ENCODE measurements at regions not wholly inside any gene's neighbourhood (a gene's known extent, or its start where the extent isn't known, plus 50 kb on each side); places are given as distances from the start of the nearest gene placed in this dataset.

- no peak for TF ChIP-seq CTCF (conservative IDR thresholded peaks at IDR 0.05; ENCODE audit: low read depth, low read length)
- no peak for TF ChIP-seq CEBPB (IDR thresholded peaks at IDR 0.05; ENCODE audit: low read depth, low read length)
- no peak for TF ChIP-seq POLR2A (IDR thresholded peaks at IDR 0.05; ENCODE audit: low read depth, low read length)
- TF ChIP-seq USF2 (IDR thresholded peaks at IDR 0.05; ENCODE audit: low read depth, low read length), result no peak
- no peak for TF ChIP-seq MAFK (IDR thresholded peaks at IDR 0.05; ENCODE audit: low read depth, low read length)
- TF ChIP-seq RAD21 (IDR thresholded peaks at IDR 0.05; ENCODE audit: low read length), result no peak
- no peak for TF ChIP-seq RCOR1 (IDR thresholded peaks at IDR 0.05; ENCODE audit: insufficient replicate concordance, low read length)
- no peak for TF ChIP-seq MAZ (IDR thresholded peaks at IDR 0.05; ENCODE audit: borderline replicate concordance, low read depth, low read length)
- TF ChIP-seq RFX5 (IDR thresholded peaks at IDR 0.05; ENCODE audit: low read depth, low read length), result no peak
- no peak for TF ChIP-seq BHLHE40 (IDR thresholded peaks at IDR 0.05; ENCODE audit: low read depth, low read length)
Measured at GRCh38 chr4:129823105-129823504, 727.2 kb downstream of the C4orf33 start.

Measured in IMR-90 (cell line).